HG03108 (cell line): ENCODE measurements at regions not wholly inside any gene's neighbourhood (a gene's known extent, or its start where the extent isn't known, plus 50 kb on each side); places are given as distances from the start of the nearest gene placed in this dataset.
"Not testable (repeated sequence)": the region's sequence is repeated elsewhere in the genome, so short reads cannot be mapped to it uniquely, and the experiment has no call there.

ENCODE experiments used
- ATAC-seq: cut with Tn5 transposase; IDR thresholded peaks from one replicate; pipeline ENCODE4 v1.9.1; 2021; ENCODE audit warnings: moderate library complexity; ENCODE audit not compliant: unreplicated experiment

DNA sequence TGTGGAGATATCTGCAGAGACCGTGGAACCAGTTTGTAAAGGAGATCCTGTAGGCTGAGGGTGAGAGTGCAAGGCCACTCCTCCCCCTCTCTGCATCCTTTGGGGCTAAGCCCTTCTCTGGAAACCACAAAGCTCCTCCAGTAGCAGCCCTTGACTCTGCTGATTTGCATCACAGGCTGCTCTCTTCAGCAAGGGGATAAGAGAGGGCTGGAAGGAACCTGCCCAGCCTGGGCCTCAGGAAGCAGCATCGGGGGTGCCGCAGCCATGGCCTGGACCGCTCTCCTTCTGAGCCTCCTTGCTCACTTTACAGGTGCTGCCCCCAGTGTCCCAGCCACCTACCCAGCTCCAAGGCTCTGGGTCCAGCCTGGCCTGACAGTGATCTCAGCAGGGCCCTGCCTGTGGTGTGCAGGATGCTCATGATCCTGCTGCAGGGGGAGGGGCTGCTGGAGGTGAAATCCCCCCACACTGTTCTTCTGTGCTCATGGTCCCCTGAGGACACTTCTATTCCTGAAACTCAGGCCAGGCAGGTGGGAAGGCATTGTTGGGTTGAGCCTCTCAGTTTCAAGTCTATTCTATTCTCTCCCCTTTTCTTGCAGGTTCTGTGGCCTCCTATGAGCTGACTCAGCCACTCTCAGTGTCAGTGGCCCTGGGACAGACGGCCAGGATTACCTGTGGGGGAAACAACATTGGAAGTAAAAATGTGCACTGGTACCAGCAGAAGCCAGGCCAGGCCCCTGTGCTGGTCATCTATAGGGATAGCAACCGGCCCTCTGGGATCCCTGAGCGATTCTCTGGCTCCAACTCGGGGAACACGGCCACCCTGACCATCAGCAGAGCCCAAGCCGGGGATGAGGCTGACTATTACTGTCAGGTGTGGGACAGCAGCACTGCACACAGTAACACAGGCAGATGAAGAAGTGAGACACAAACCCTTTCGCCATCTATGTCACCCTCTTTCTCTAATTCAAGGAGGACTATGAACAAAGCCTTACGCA lies 68.5 kb upstream of the IGLL5 start:
- ATAC-seq, result peak; percentile 50

DNA sequence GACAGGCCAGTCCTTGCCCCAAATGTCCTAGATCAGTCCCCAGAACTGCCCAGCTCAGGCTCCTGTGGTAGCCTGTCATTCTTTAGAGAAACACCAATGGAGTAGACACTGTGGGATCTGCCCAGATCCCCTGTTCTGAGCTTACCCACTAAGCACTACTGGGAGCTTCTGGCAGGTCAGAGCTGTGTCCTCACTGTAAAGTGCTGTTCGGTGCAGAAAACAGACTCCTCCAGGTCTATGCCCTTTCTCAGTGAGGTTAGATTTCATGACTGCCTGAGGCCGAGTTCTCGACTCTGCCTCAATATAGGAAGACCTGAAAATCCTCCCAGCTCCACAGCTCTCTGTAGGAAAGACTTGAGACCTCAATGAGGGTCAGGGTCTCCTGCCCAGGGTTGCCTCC lies 67.5 kb upstream of the IGLL5 start:
- ATAC-seq, result no peak

DNA sequence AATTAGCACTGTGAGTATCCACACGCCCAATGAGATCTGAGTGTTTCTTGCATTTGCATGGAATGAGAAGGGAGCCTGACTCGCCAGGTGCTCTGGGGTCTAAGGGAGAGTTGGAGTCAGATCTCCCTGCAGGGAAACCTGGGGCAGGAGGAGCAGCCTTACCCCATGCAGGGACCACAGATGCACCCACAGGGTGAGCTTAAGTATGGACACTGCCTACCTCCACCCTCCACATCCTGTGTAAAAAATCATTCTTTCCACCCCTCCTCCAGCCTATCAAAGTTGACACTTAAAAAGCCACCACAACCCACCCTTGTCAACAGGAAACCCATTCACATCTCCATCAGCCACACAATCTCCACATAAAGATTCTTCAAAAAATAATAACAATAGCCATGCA lies 67.0 kb upstream of the IGLL5 start:
- no peak for ATAC-seq

DNA sequence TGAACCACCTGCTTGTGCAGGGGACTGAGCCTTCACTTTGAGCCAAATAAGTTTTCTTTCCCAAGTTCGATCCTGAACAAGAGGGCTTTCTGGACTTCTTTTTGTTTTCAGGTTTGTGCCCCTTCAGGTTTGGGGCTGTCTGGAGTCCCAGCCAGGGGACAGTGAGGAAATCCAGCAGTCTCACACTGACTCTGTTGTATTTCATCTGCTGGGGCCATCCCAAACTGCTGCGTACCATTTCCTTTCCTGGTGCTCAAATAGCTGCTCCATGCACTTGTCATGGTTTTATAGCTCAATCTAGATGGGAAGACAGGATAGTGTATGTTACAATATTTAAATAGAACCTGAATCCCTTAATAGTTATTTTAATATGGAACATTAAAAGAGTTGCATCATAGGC lies 66.3 kb upstream of the IGLL5 start:
- ATAC-seq, result no peak

DNA sequence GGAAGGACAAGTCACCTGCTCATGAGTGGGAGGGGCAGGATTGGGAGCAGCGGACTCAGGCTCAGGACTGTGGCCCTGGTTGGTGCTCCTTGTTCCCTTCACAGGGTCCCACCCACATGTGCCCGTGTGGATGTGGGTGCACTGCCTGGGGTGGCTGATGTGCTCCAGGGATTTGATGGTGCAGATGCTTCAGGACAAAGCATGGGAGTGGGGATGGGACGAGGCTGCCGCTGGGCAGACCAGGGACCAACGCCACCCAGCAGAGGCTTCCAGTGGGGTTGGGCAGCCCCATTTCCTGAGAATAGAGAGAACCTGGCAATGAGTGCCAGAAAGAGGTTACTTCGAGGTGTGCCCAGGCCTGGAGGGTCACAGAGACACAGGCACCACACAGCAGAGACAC lies 65.5 kb upstream of the IGLL5 start:
- ATAC-seq, result no peak

DNA sequence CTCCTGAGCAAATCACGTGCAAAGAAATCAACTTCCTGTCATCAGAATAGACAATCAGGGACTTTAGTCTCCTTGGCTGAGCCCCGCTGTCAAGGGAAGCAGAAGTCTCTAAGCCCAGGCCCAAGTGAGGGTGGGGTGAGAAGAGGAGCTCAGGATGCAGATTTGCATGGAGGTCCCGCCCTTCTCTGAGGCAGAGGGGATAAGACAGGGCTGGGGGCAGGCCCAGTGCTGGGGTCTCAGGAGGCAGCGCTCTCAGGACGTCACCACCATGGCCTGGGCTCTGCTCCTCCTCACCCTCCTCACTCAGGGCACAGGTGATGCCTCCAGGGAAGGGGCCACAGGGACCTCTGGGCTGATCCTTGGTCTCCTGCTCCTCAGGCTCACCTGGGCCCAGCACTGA lies 65.1 kb upstream of the IGLL5 start:
- ATAC-seq, result not testable (repeated sequence)

DNA sequence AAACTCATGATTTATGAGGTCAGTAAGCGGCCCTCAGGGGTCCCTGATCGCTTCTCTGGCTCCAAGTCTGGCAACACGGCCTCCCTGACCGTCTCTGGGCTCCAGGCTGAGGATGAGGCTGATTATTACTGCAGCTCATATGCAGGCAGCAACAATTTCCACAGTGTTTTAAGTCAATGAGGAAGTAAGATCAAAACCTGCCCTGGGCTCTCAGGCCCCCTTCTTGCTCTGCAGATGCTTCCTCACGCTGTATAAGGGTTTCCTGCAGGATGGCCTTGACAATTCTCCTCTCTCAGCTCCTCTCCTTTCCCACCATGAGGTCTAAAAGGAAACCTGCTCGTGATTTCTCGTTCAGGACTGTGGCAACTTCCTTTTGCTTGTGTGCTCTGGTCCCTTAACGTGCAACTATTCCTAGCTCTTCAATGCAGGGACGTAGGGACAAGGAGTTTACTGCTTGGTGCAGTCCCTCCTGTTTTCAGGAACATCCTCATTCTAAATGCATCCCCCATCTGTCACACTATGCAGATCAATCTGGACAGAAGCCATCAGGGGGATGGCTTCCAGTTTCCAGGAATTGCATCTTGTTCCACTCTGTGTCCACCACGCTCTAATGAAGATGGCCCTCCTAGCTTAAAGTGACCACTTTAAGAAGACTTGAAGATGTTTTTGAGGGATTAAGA lies 64.3 kb upstream of the IGLL5 start:
- no peak for ATAC-seq

DNA sequence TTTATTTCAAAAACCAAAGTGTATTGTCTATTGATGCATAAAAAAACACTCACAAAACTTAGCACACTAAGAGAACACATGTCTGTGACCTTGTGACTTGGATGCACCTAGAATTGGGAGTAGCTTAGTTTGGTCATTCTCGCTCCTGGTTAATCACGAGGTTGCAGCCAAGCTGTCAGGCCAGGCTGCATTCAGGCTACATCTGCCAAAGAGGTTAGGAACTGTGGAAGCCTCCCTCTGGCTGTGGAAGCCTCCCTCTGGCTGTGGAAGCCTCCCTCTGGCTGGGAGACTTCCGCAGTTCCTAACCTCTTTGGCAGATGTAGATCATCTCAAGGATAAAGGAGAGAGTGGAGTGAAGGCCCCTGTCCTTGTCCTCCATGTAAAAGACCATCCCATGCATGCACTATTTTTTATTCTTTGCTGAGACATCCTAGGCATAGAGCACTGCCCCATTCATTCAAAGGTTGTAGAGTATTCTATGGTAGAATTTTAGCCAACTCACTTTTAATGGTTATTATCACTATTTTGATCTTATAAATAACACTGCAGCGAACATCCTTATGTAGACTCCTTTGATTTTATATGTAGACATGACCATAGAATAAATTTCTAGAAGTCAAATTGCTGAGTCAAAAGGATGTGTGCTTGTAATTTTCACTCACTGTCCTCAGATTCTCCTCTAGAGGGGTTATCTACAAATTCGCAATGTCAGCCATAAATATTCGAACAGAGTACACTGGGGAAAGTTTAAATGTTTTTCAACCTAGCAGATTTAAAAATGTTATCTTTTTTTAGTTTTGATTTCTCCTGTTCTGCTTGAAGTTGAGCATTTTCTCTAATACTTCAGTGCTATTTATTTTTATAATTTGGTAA lies 63.0 kb upstream of the IGLL5 start:
- no peak for ATAC-seq

DNA sequence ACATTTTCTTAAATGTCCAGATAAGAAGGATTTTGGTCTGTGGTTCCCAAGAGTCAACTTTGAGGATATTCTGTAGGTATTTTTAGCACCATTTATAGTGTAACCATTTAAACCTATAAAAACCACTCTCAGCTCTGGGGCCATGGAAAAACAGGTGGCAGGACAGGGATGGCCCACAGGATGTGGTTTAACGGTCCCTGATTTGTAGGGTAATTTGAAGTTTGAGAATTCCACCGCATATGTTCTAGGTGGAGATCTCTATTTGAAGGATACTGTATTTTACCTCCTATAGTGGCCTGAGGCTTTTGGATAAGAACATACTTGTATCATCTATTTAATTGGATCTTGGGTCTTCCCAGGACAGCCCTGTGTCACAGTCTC lies 62.4 kb upstream of the IGLL5 start:
- no peak for ATAC-seq

DNA sequence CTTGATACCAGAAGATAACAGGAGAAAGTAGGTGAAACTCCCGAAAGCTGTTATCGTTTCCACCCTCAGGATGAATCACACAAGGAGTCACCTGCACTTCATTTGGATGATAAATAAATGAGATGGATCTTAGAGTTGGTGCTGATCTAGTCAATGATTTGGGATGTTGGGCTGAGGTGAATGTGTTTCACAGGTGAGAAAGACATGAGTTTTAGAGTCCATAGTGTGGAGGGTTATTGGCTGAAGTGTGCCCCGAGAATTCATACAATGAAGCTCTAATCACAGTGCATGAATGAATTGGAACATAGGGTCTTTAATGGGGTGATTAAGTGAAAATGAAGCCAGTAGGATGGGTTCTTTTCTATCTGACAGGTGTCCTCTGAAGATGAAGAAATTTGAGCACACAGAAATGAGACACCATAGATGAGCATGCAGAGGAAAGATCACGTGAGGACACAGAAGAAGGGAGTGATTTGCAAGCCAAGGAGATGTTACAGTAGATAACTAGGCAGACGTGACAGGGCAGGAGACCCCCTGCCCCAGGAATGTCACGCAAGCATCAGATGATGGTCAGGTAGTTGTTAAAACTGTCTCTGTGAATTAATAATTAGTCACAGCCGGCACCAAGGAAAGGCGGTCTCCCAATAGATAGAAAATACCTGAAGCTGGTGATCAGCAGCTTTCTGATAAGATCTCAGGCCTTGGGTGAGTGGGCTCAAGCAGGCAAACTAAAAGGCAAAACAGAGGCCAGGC lies 60.3 kb upstream of the IGLL5 start:
- no peak for ATAC-seq

DNA sequence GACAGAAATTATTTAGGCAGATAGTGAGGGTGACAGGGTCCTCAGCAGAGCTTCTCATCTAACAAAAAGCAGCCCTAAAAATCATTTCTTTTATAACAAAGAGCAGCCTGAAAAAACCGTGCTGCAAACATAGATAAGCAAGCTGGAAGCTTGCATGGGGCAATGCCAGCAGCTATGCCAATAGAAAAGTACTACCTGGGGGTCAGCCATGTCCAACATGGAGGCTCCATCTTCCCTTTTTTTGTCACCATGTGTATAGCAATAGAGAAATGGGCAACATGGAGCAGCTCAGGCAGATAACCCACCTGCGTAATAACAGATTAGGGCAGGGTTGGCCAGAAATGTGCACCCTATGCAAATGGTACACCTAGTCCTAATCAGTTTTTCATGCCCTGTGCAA lies 57.4 kb upstream of the IGLL5 start:
- no peak for ATAC-seq

DNA sequence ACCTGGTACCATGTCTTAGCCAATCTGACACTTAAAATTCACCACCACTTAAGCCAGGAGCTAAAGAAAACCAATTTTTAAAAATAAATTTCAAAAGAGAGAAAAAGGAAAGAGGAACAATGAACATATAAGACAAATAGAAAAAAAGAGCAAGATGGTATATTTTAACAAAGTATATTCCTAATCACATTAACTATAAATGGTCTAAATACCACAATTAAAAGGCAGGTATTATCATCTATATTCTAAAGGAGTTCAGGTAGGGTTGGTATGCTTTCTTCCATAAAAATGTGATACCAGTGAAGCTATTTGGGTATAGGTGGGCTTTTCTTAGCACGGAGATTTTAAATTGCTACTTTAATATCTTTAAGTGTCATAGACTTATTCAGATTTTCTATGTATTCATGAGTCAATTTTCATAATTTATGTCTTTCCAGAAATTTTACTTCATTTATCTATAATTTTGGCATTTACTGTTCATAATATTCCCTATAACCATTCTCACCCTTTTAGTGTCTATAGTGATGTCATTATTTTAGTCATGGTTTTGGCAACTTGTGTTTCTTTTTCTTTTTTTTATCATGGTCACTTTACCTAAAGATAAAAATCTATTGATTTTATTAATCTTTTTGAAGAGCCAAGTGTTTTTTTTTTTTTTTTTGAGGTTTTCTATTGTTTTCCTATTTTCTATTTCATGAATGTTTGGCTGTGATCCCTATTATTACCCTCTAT lies 56.5 kb upstream of the IGLL5 start:
- ATAC-seq, result no peak

DNA sequence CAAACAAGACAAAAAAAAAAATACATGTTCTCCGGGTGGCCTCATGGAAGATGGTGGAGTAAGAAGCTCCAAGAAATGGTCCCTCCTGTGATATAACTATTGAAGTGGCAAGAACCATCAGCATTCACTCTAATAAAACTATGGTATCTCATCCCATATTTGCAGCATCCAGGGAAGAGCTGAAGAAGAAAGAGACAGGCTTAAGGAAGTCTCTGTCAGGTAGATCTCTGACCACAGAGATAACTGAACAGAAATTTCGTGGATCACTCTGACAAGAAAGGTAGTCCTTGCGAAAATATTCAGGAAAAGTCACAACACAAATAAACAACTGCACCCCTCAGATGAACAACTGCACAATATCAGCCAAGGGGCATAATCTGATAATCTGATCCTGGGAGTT lies 54.6 kb upstream of the IGLL5 start:
- no peak for ATAC-seq

DNA sequence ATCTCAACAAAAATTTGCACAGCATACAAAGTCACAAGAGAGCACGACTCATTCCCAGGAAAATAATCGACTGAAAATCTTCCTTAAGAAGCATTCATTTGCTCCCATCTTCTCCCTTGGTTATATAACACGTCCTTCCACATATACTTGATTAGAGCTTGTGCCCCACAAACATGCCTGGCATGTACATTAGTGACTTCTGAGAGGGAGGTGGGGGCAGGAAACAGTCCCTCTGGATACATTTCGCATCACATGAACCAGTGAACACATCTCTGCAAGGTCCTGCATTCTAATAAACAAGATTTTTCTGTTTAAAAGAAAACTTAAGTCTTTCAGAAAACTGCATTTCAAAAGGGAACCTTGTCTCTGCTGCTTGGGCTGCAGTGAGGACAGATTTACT lies 54.1 kb upstream of the IGLL5 start:
- no peak for ATAC-seq

DNA sequence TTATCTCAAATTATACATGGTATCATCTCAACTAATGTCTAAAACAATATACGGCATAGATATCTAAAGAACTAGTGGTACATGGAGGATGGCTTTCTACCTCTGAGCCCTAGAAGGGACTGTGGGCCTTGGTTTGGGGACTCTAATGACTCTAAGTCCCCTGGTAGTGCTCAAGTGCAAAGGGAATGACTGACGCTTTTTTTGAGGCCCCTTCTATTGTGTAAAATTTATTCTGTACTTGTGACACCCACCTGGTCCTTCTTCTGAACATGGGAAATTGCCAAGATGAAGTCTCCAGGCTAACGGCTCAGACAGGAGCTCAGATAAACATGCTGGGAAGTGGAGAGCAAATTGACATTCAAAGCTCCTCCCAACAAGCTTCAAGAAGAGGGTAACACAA lies 53.4 kb upstream of the IGLL5 start:
- ATAC-seq, result no peak

DNA sequence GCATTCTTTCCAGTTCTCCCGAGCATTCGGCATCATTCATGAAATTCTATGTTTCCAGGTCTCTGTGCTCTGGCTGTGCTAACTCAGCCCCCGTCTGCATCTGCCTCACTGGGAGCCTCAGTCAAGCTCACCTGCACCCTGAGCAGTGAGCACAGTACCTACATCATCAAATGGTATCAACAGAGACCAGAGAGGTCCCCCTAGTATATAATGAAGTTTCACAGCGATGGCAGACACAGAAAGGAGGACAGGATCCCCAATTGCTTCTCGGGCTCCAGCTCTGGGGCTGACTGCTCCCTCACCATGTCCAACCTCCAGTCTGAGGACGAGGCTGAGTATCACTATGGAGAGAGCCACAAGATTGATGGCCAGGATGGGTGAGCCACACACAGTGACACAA lies 52.8 kb upstream of the IGLL5 start:
- ATAC-seq, result no peak

DNA sequence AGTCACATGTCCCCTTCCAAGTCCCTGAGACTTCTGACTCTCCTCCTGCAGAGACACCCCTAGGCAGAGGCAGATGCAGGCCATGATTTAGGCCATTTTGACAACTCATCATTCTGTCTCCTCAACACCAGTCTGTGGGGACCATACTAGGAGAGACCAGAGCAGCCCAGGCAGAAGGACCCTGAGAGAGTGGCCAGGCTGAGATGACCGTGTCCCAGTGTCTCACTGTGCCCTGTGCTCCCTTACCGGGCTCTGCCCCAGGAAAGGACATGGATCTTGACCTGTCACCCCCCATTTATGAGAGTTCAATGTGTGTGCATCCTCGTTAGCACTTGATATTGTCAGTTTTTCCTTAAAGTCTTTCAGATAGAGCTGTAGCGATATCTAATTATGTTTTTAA lies 52.4 kb upstream of the IGLL5 start:
- ATAC-seq, result no peak

DNA sequence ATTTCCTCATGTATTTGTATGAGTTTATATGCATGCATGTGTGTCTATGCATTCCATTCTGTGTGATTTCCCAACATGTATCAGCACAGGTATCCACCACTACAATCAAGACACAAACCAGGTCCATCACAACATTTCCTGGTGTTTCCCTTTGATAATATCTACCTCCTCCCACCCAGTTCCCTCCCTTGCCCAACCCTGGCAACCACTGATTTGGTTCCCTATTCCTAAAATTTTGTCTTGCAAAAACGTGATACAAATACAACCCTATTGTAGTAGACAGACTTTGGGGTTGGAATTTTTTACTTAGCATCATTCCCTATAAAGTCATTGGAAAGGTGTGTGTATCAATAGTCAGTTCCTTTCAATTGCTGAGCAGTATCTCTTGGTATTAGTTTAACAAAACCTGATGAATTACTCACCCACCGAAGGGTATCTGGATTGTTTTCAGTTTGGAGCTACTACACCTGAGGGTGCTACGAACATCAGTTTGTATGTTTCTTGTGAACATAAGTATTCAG lies 51.8 kb upstream of the IGLL5 start:
- no peak for ATAC-seq

DNA sequence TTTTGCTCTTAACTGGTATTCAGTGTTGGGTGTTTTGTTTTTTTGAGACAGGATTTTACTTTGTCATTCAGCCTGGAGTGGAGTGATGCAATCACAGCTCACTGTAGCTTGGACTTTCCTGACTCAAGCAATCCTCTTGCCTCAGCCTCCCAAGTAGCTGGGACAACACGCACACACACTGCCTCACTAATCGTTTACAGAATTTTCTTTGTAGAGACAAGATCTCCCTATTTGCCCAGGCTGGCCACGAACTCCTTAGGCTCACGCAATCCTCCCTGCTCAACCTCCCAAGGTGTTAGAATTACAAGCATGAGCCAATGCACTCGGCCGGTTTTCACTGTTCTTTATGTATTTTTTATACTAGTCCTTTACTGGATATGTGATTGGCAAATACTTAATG lies 51.0 kb upstream of the IGLL5 start:
- no peak for ATAC-seq
